HEK293 (cell line): ENCODE measurements at regions not wholly inside any gene's neighbourhood (a gene's known extent, or its start where the extent isn't known, plus 50 kb on each side); places are given as distances from the start of the nearest gene placed in this dataset.

ENCODE experiments used
- CTCF ChIA-PET: fragments of 350-600 bp; formaldehyde crosslinking; extraction: SDS; loops from one replicate; lab custom pipeline; 2021; ENCODE audit warnings: antibody characterized with exemption; lab: Yijun Ruan, JAX
- POLR2A ChIA-PET: fragments of 300-600 bp; formaldehyde crosslinking; extraction: SDS; loops from one replicate; lab custom pipeline; 2020; ENCODE audit warnings: antibody characterized with exemption, inconsistent platforms; lab: Yijun Ruan, JAX
- H3K27ac ChIP-seq: fragments of 200-500 bp; sonication (Bioruptor generic); 2 replicates; pipeline ENCODE4 v1.5.1; 2014; ENCODE audit warnings: low read depth, low read length, control low read depth, inconsistent platforms; ENCODE audit errors: extremely low read depth
- H3K36me3 ChIP-seq, 2 experiments: fragments of 200-500 bp in 1 of 2; sonication (Bioruptor generic) in 1 of 2; 1 replicate in 1 of 2; 2 replicates in 1 of 2; pipeline ENCODE4 v1.5.1; 2014 to 2017; ENCODE audit warnings: inconsistent platforms in 2 of 2, low read length in 2 of 2; ENCODE audit not compliant: control insufficient read depth in 2 of 2, insufficient read depth in 1 of 2
- H3K4me1 ChIP-seq: fragments of 200-500 bp; sonication (Bioruptor generic); 2 replicates; pipeline ENCODE4 v1.5.1; 2014; ENCODE audit warnings: mild to moderate bottlenecking, low read length, inconsistent platforms; ENCODE audit not compliant: control insufficient read depth, insufficient read depth
- H3K4me3 ChIP-seq: 2 replicates; pipeline ENCODE4 v1.5.1; 2011; ENCODE audit warnings: low read depth, mild to moderate bottlenecking, control low read depth, low read length, moderate library complexity
- H3K9me3 ChIP-seq: fragments of 200-500 bp; sonication (Bioruptor generic); 2 replicates; pipeline ENCODE4 v1.5.1; 2014; ENCODE audit warnings: low read depth, low read length, inconsistent platforms; ENCODE audit not compliant: control insufficient read depth, insufficient read depth
- BCL11A ChIP-seq: fragments of 450-650 bp; formaldehyde crosslinking; IDR thresholded peaks from 2 replicates; pipeline ENCODE4 v1.5.1; 2016; ENCODE audit warnings: low read depth, missing biosample characterization, missing genetic modification characterization
- KLF17 ChIP-seq: fragments of 450-650 bp; formaldehyde crosslinking; IDR thresholded peaks from 2 replicates; pipeline ENCODE4 v1.5.1; 2016; ENCODE audit warnings: missing biosample characterization, missing genetic modification characterization
- MEIS1 ChIP-seq: sonication (generic); formaldehyde crosslinking; IDR thresholded peaks from 2 replicates; pipeline ENCODE4 v1.8.1; 2022; ENCODE audit warnings: missing genetic modification reagents, mild to moderate bottlenecking, borderline replicate concordance
- ZBTB11 ChIP-seq: fragments of 450-650 bp; formaldehyde crosslinking; conservative IDR thresholded peaks from 2 replicates; pipeline ENCODE4 v1.5.1; 2016; ENCODE audit warnings: low read depth, missing biosample characterization, missing genetic modification characterization
- ZBTB21 ChIP-seq: fragments of 450-650 bp; formaldehyde crosslinking; IDR thresholded peaks from 2 replicates; pipeline ENCODE4 v1.5.1; 2017; ENCODE audit warnings: missing biosample characterization, missing genetic modification characterization
- ZBTB44 ChIP-seq: fragments of 450-650 bp; IDR thresholded peaks from 2 replicates; pipeline ENCODE4 v1.5.1; 2018; ENCODE audit warnings: missing biosample characterization, mild to moderate bottlenecking, missing genetic modification characterization
- ZBTB7A ChIP-seq: fragments of 450-650 bp; formaldehyde crosslinking; IDR thresholded peaks from 2 replicates; pipeline ENCODE4 v1.5.1; 2016; ENCODE audit warnings: low read depth, missing biosample characterization, missing genetic modification characterization
- ZFP37 ChIP-seq: fragments of 450-650 bp; formaldehyde crosslinking; IDR thresholded peaks from 2 replicates; pipeline ENCODE4 v1.5.1; 2016; ENCODE audit warnings: missing biosample characterization, missing genetic modification characterization
- ZFP41 ChIP-seq: fragments of 450-650 bp; formaldehyde crosslinking; IDR thresholded peaks from 2 replicates; pipeline ENCODE4 v1.5.1; 2016; ENCODE audit warnings: missing biosample characterization, missing genetic modification characterization, borderline replicate concordance
- ZNF10 ChIP-seq: fragments of 450-650 bp; formaldehyde crosslinking; IDR thresholded peaks from 2 replicates; pipeline ENCODE4 v1.5.1; 2017; ENCODE audit warnings: missing biosample characterization, missing genetic modification characterization
- ZNF132 ChIP-seq: fragments of 450-650 bp; formaldehyde crosslinking; IDR thresholded peaks from 2 replicates; pipeline ENCODE4 v1.5.1; 2017; ENCODE audit warnings: missing biosample characterization, missing genetic modification characterization, borderline replicate concordance
- ZNF169 ChIP-seq: fragments of 450-650 bp; formaldehyde crosslinking; IDR thresholded peaks from 2 replicates; pipeline ENCODE4 v1.5.1; 2016; ENCODE audit warnings: missing biosample characterization, missing genetic modification characterization
- ZNF174 ChIP-seq: fragments of 450-650 bp; formaldehyde crosslinking; IDR thresholded peaks from 2 replicates; pipeline ENCODE4 v1.5.0; 2017; ENCODE audit warnings: missing biosample characterization, mild to moderate bottlenecking, missing genetic modification characterization
- ZNF211 ChIP-seq: fragments of 450-650 bp; formaldehyde crosslinking; IDR thresholded peaks from 2 replicates; pipeline ENCODE4 v1.5.1; 2016; ENCODE audit warnings: low read depth, missing biosample characterization, missing genetic modification characterization
- ZNF335 ChIP-seq: fragments of 450-650 bp; formaldehyde crosslinking; conservative IDR thresholded peaks from 2 replicates; pipeline ENCODE4 v1.5.1; 2016; ENCODE audit warnings: missing biosample characterization, missing genetic modification characterization
- ZNF350 ChIP-seq: fragments of 450-650 bp; formaldehyde crosslinking; IDR thresholded peaks from 2 replicates; pipeline ENCODE4 v1.5.0; 2017; ENCODE audit warnings: missing biosample characterization, mild to moderate bottlenecking, missing genetic modification characterization
- ZNF404 ChIP-seq: fragments of 450-650 bp; formaldehyde crosslinking; IDR thresholded peaks from 2 replicates; pipeline ENCODE4 v1.5.1; 2017; ENCODE audit warnings: missing biosample characterization, missing genetic modification characterization
- ZNF433 ChIP-seq: fragments of 450-650 bp; formaldehyde crosslinking; IDR thresholded peaks from 2 replicates; pipeline ENCODE4 v1.5.1; 2016; ENCODE audit warnings: missing biosample characterization, missing genetic modification characterization, low read depth
- ZNF501 ChIP-seq: fragments of 450-650 bp; formaldehyde crosslinking; IDR thresholded peaks from 2 replicates; pipeline ENCODE4 v1.5.1; 2016; ENCODE audit warnings: missing biosample characterization, missing genetic modification characterization
- ZNF521 ChIP-seq: fragments of 450-650 bp; formaldehyde crosslinking; IDR thresholded peaks from 2 replicates; pipeline ENCODE4 v1.5.1; 2017; ENCODE audit warnings: missing biosample characterization, mild to moderate bottlenecking, missing genetic modification characterization
- ZNF544 ChIP-seq: fragments of 450-650 bp; formaldehyde crosslinking; IDR thresholded peaks from 2 replicates; pipeline ENCODE4 v1.5.0; 2017; ENCODE audit warnings: missing biosample characterization, missing genetic modification characterization
- ZNF548 ChIP-seq: fragments of 450-650 bp; formaldehyde crosslinking; IDR thresholded peaks from 2 replicates; pipeline ENCODE4 v1.5.1; 2016; ENCODE audit warnings: missing biosample characterization, missing genetic modification characterization
- ZNF560 ChIP-seq: fragments of 450-650 bp; formaldehyde crosslinking; IDR thresholded peaks from 2 replicates; pipeline ENCODE4 v1.5.1; 2017; ENCODE audit warnings: missing biosample characterization, missing genetic modification characterization, borderline replicate concordance
- ZNF658 ChIP-seq: fragments of 450-650 bp; formaldehyde crosslinking; IDR thresholded peaks from 2 replicates; pipeline ENCODE4; 2016; ENCODE audit warnings: missing biosample characterization, missing genetic modification characterization
- ZNF701 ChIP-seq: fragments of 450-650 bp; formaldehyde crosslinking; IDR thresholded peaks from 2 replicates; pipeline ENCODE4 v1.5.1; 2016; ENCODE audit warnings: missing biosample characterization, missing genetic modification characterization
- ZSCAN5A ChIP-seq: fragments of 450-650 bp; formaldehyde crosslinking; IDR thresholded peaks from 2 replicates; pipeline ENCODE4 v1.5.1; 2016; ENCODE audit warnings: missing biosample characterization, missing genetic modification characterization

- H3K4me3 ChIP-seq: no peak overlapping the region
- ChIA-PET POLR2A (no interaction called here), CTCF (interaction anchor here (0.6 to 1.3 kb wide), 3 partner anchors 28 to 246 kb away, joined by 3 to 6 read pairs (median 4); no protein-coding TSS in a partner anchor)
- TF ChIP-seq ZNF10 (tag by site-specific recombination): peak; percentile 97
- no peak for TF ChIP-seq ZNF548
- no peak overlapping the region for H3K27ac ChIP-seq
- H3K4me1 ChIP-seq: no peaks in the 10 kb centered on the region
- no peaks in the 10 kb centered on the region for H3K36me3 ChIP-seq
- H3K9me3 ChIP-seq: no peaks in the 10 kb centered on the region
These were observed 248.2 kb upstream of the IGF1R start for GRCh38 chr15:98400120-98400519.

- POLR2A ChIA-PET: no interaction called here
- Histone ChIP-seq H3K4me1 (no peaks in the 10 kb centered on the region), H3K36me3 (no peaks in the 10 kb centered on the region), H3K4me3 (no peak overlapping the region), H3K27ac (no peak overlapping the region), H3K9me3 (no peaks in the 10 kb centered on the region)
- no peak for TF ChIP-seq ZNF501 (tag by site-specific recombination)
- no peak for TF ChIP-seq ZFP41 (tag by site-specific recombination)
- no peak for TF ChIP-seq ZNF433
- TF ChIP-seq ZBTB7A (tag by site-specific recombination): no peak
- TF ChIP-seq ZNF169 (tag by site-specific recombination): no peak
- no peak for TF ChIP-seq ZNF544 (tag by site-specific recombination)
- TF ChIP-seq KLF17 (tag by site-specific recombination): no peak
- no peak for TF ChIP-seq ZNF211
- no peak for TF ChIP-seq ZNF350 (tag by site-specific recombination)
- no peak for TF ChIP-seq ZSCAN5A (tag by site-specific recombination)
- no peak for TF ChIP-seq ZNF132 (tag by site-specific recombination)
- no peak for TF ChIP-seq ZNF701
- no peak for TF ChIP-seq ZBTB21
- no peak for TF ChIP-seq ZNF174 (tag by site-specific recombination)
- CTCF ChIA-PET: interaction anchor here (1.3 to 1.4 kb wide), 2 partner anchors 27 to 90 kb away, joined by 3 to 4 read pairs; no protein-coding TSS in a partner anchor
These were observed 247.3 kb upstream of the IGF1R start for GRCh38 chr15:98401029-98401428.

GRCh38 chr15:98402486-98402885 is 245.9 kb upstream of the IGF1R start:
- Histone ChIP-seq H3K36me3 (no peaks in the 10 kb centered on the region), H3K9me3 (no peaks in the 10 kb centered on the region), H3K27ac (no peak overlapping the region), H3K4me1 (no peaks in the 10 kb centered on the region), H3K4me3 (no peak overlapping the region)
- POLR2A ChIA-PET: no interaction called here
- CTCF ChIA-PET: interaction anchor here (0.6 to 0.8 kb wide), 2 partner anchors 17 to 24 kb away, joined by 4 read pairs; no protein-coding TSS in a partner anchor
- TF ChIP-seq ZNF701 (no peak), ZNF560 (tag by site-specific recombination) (no peak), ZBTB11 (no peak), ZBTB44 (no peak), ZNF169 (tag by site-specific recombination) (no peak), ZNF521 (tag by site-specific recombination) (no peak), ZFP37 (no peak), ZNF658 (tag by site-specific recombination) (no peak), ZNF335 (tag by site-specific recombination) (no peak), BCL11A (tag by site-specific recombination) (no peak), ZNF404 (tag by site-specific recombination) (no peak), MEIS1 (no peak)
